Activated CD4-positive, alpha-beta T cell treated with anti-CD3 and anti-CD28 coated beads for 4 hours (primary cell): ENCODE measurements at regions not wholly inside any gene's neighbourhood (a gene's known extent, or its start where the extent isn't known, plus 50 kb on each side); places are given as distances from the start of the nearest gene placed in this dataset.

Experiments
- DNase-seq, 2 donors: peaks; one replicate each; pipeline ENCODE4 v3.0.0-alpha.2; 2020

GRCh38 chr1:22387919-22388580 is 63.6 kb upstream of the ZBTB40 start:
- DNase-seq, result no peak

- no peak for DNase-seq
Observed at GRCh38 chr1:22388671-22389450, 62.8 kb upstream of the ZBTB40 start.

GRCh38 chr1:22393587-22393986 is 58.1 kb upstream of the ZBTB40 start:
- DNase-seq, result no peak

- no peak for DNase-seq
Observed at GRCh38 chr1:22398656-22399420, 52.8 kb upstream of the ZBTB40 start.

- DNase-seq, result no peak
Observed at GRCh38 chr1:22399421-22400091, 52.1 kb upstream of the ZBTB40 start.
